Activated CD4-positive, alpha-beta T cell treated with anti-CD3 and anti-CD28 coated beads, Interleukin-2, amount 50 U/mL, for 1 hour (primary cell): ENCODE measurements at regions not wholly inside any gene's neighbourhood (a gene's known extent, or its start where the extent isn't known, plus 50 kb on each side); places are given as distances from the start of the nearest gene placed in this dataset.

Experiments
- DNase-seq: peaks from one replicate; pipeline ENCODE4 v3.0.0-alpha.2; 2020

- DNase-seq = no peak
Measured at GRCh38 chr12:98227162-98227561, 288.2 kb upstream of the TMPO start.

GRCh38 chr12:98228683-98229539 is 286.5 kb upstream of the TMPO start:
- no peak for DNase-seq

- no peak for DNase-seq
Measured at GRCh38 chr12:98229540-98229924, 285.9 kb upstream of the TMPO start.

GRCh38 chr12:98232753-98233390 is 282.5 kb upstream of the TMPO start:
- DNase-seq = no peak

- DNase-seq = no peak
Measured at GRCh38 chr12:98235301-98235700, 280.1 kb upstream of the TMPO start.

GRCh38 chr12:98238515-98239130 is 276.8 kb upstream of the TMPO start:
- DNase-seq = no peak

GRCh38 chr12:98243190-98243589 is 272.2 kb upstream of the TMPO start:
- no peak for DNase-seq

GRCh38 chr12:98244136-98244535 is 271.3 kb upstream of the TMPO start:
- DNase-seq = no peak

GRCh38 chr12:98253207-98254037 is 262.0 kb upstream of the TMPO start:
- no peak for DNase-seq

GRCh38 chr12:98256830-98257229 is 258.6 kb upstream of the TMPO start:
- no peak for DNase-seq

- no peak for DNase-seq
Measured at GRCh38 chr12:98259693-98260092, 255.7 kb upstream of the TMPO start.

- no peak for DNase-seq
Measured at GRCh38 chr12:98260276-98260675, 255.1 kb upstream of the TMPO start.

- no peak for DNase-seq
Measured at GRCh38 chr12:98262902-98263301, 252.5 kb upstream of the TMPO start.

GRCh38 chr12:98274430-98275130 is 240.8 kb upstream of the TMPO start:
- DNase-seq = no peak

GRCh38 chr12:98275131-98275475 is 240.3 kb upstream of the TMPO start:
- no peak for DNase-seq

GRCh38 chr12:98280152-98280551 is 235.2 kb upstream of the TMPO start:
- DNase-seq = no peak

- no peak for DNase-seq
Measured at GRCh38 chr12:98280621-98281020, 234.8 kb upstream of the TMPO start.

GRCh38 chr12:98291828-98292227 is 223.6 kb upstream of the TMPO start:
- DNase-seq = no peak

GRCh38 chr12:98294051-98294805 is 221.2 kb upstream of the TMPO start:
- DNase-seq = no peak

GRCh38 chr12:98295681-98296080 is 219.7 kb upstream of the TMPO start:
- DNase-seq = no peak

GRCh38 chr12:98296462-98297079 is 218.8 kb upstream of the TMPO start:
- no peak for DNase-seq
